HG03432 (cell line): ENCODE measurements at regions not wholly inside any gene's neighbourhood (a gene's known extent, or its start where the extent isn't known, plus 50 kb on each side); places are given as distances from the start of the nearest gene placed in this dataset.
"Not testable (repeated sequence)": the region's sequence is repeated elsewhere in the genome, so short reads cannot be mapped to it uniquely, and the experiment has no call there.

Source experiments
- ATAC-seq: cut with Tn5 transposase; IDR thresholded peaks from one replicate; pipeline ENCODE4 v1.9.1; 2021; ENCODE audit warnings: mild to moderate bottlenecking, moderate library complexity; ENCODE audit not compliant: unreplicated experiment

DNA sequence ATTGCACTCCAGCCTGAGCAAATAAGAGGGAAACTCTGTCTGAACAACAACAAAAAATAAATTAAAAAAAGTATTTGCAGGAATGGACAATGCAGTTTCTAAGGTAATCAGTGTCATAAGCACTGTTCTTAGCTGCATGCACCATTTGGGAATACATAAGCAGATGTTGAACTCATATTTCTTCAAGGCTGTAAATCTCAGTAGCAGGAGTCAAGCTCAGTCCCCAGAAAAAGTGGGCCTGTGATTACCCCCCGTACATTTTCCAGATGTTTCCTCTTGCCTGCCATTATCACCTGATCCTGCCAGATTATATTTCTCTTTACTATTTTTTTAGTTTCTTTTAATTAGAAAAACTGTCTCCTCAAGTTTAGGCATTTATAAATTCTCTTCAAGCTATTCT lies 667.6 kb upstream of the ANKRD30A start:
- no peak for ATAC-seq

DNA sequence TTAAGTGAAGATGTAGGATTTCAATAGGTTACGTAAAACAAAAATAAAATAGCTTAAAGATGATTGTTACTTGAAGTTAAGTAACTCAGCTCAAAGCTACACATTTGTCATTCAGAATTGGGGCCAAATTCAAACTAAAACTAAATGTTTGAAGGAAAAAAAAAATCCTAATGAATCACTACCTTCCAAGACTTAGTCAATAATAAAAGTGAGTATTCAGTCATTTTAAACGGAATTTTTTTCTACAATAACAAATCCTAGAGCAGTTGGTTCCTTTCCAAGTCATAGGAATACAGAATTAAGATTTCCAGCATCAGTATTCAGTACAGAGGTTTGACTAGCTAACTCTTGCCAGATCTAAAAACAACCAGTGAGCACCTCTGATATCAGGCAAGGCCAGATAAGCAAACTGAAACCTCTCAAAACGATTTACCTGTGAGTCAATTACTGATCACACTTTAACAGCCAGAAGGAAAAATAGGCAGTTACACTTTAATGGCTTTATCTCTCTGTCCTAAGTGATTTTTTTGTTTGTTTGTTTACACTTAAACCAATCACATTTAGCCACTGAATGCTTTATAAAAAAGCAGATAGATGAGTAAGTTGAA lies 669.8 kb upstream of the ANKRD30A start:
- ATAC-seq, result no peak

DNA sequence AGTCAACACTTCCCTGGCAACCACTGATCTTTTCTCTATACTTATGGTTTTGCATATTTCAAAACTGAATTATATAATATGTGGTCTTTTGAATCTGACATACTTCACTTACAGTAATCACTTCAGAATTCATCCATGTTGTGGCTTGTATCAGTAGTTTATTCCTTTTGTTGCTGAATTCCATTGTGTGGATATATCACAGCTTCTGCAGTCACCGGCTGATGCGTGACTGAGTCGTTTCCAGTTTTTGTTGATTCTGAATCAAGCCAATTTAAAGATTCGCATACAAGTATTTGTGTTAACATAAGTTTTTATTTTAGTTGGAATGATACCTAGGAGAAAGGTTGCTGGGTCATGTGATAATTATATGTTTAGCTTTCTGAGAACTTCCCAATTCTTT lies 672.5 kb upstream of the ANKRD30A start:
- no peak for ATAC-seq

DNA sequence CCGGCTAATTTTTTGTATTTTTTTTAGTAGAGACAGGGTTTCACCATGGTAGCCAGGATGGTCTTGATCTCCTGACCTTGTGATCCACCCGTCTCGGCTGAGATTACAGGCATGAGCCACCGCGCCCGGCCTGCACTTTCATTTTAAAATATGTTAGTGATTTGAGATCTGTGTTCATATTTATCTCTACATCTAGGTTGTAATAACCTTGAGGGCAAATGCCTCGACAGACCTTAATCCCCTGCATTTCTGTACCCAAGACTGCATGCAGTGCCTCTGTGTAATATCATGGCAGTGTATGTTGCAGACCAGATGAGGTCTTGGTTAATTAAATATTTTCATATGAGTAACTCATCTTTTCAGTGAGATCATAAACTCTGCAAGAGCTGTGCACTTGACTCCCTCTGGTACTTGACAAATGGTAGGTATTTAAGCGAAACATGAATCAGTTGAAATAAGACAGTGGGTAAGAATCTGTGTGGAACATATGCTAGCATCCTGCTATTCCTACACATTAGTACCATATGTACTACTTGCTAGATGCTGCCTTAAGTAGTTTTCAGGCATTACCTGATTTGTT lies 673.9 kb upstream of the ANKRD30A start:
- no peak for ATAC-seq

DNA sequence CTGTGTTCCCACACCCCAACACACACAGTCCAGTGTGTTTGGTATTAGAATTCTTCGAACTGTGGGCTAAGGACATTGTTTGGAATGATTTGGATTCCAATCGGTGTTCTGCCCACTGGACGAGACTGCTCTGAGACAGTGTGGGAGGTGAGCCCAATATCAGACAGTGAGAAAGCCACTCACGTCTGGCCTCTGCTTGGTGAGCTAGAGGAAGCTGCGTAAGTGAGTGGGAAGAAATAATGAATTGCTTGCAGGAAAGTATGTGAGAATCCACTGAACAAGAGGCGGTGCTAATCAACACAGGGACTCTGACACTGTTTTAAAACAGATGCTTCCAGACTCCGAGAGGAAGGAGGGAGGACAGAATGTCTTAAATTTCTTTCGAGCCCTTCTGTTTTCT lies 675.0 kb upstream of the ANKRD30A start:
- no peak for ATAC-seq

DNA sequence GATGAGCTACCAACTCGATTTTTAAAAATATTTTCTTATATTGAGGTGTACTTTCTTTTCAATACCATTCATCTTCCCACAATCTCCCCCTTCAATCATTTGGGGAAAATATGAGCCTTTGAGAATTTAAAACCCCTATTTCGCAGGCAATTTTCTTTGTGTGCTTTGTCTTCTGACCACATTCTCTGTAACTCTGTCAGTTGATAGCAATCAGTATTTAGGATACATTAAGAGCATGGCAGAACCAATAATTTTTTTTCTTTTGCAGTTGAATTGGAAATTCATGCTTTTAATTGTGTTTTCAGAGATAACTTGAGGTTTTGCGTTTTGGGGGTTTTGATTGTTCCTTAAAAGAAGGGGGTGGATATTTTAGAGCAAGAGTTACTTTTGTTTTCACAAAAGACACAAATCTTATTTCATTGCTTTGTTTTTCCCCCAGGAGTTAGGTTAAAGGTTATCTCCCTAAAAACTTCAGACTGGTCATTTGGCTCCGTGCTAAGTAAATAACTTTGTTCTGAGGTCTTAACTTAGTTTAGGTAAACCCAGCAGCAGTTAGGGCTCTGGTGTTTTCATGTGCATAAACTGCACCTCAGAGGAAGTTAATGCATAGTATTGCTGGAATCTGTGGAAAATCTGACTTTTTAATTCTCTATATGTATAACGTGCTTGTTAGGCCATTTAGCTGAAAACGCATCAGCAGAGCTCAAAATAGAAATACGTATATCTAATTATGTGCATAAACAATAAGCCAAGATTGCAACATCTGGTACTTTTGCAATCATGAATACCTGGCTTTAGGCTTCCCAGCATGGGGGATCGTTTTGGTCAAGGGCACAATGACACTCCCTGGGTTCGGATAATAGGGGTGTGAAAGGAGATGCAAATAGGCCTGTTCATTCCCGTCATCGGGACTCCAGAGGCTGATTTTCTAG lies 676.4 kb upstream of the ANKRD30A start:
- no peak for ATAC-seq

DNA sequence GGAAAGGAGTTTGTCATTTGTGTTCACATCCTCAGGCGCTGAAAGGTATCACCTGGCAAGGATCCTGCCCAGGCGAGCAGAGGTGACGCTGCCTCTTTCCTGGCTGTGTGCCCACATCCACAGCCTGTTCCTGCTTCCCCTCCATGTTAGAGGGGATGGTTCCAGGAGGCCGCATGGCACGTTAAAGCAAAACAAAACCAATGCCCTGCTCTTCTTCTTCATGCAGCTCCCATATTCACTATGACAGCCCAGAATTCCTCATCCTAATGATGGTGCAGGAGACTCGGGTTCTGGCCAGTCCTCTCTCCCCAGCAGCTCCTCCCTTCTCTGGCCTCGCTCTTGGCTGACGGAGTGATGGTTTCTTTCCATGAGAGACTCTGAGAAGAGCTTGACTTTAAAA lies 678.5 kb upstream of the ANKRD30A start:
- ATAC-seq, result no peak

DNA sequence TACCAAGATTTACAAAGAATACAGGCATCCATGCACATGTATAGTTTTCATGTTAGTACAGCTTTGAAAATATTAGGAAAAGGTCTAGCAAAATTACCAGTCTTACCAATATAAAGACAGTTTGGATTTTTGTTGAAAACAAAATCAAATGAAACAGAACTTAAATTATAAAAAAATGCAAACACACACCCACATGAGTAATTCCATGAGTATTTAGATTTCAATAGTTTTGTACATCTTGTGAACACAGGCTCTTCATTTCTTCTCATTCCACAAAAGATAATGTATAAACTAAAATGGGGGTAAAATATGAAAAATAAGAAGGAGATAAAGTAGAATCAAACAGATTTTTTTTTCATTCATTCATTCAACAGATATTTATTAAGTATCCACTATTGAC lies 682.2 kb upstream of the ANKRD30A start:
- no peak for ATAC-seq

DNA sequence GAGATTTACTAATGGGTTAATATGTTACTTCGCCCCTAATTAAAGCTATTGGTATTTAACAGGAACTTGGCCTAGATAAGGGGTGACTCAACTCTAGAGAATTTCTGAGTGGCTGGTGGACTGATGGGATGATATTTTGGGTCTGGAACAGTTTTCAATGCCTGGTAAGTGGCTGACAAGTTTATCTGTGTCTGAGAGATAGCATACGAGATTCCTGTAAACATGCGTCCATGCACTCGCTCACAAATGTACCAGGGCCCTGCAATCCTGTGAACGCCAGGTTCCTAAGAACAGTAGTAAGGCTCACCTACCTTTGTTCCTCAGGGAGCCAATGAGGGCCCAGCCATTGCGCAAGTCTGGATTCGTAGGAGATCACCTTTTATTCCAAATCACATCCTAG lies 683.8 kb upstream of the ANKRD30A start:
- no peak for ATAC-seq

DNA sequence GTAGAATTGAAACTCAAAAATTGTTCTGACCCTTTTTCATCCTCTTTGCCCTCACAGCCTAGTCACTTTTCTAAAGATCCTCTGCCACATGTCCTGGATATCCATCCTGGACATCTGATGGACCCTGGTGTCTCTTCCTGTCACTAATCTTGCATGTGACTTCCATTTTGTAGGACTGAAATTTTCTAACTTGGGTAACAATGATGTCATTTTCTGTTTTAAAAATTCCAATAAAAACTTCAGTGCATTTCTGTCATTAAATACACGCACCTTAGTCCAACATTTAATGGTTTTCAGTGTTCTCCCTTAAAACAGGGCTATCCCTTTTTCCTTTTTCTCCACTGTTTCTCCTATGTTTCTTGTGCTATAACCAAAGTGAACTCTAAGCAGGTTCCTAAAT lies 684.9 kb upstream of the ANKRD30A start:
- no peak for ATAC-seq

DNA sequence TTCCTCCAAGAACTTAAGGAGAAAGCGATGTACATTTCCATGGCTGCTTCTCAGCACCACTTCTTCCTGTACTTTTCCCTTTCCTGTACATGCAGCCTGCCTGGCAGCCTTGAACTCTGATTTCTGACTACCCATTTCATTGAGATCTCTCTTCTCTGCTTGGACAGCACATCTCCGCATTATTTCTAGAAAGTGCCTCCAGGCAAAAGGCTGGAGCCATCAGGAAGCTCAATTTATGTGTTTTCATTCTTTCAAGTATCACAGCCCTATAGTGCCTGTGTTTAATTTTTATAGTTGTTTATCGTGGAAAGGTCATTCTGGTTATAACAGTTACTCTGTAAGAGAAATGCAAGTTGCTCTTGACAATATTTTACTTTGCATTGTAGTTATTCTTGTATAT lies 688.0 kb upstream of the ANKRD30A start:
- no peak for ATAC-seq

DNA sequence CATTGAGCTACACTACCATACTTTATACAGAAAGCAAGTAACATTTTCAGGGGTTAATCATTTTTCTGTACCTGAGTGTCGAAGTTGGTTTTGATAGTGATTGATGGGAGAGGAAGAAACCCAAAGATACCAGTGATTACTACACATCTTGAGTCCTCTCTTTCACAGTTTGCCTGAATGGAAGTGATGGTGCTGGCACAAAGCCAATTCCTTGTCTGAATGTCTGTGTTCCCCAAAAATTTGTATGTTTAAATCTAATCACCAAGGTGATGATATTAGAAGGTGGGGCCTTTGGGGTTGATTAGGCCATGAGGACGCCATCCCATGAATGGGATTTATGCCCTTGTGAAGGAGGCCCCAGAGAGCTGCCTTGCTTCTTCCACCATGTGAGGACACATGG lies 696.9 kb upstream of the ANKRD30A start:
- ATAC-seq, result no peak

DNA sequence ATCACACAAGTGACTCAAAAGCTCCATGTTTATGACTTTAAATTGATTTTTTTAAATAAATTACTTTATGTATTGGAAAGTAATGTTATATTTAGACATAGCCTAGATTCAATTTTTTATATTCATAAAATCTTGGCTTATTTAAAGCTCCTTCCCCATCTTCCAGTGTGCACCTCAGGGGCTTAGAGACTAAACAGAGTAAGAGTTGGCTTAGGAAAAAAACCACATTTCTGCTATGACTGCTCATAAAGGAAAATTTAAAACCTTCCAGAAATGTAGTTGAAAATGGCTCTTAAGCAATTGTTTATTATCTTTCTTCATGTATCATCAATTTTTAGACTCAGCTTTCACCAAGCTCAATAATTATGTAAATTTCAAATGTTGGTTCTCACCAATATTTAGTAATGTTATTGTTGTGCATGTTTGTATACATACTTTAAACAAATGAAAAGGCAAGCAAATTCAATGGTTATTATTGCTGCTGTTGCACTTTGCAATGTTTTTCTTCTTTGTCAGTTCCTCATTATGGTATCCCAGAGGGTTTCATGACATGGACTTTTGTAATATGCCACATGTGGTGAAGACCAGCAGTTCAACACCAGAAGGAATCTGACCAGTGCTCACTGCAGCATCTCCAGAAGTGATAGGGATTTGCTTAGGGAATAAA lies 700.1 kb upstream of the ANKRD30A start:
- no peak for ATAC-seq

DNA sequence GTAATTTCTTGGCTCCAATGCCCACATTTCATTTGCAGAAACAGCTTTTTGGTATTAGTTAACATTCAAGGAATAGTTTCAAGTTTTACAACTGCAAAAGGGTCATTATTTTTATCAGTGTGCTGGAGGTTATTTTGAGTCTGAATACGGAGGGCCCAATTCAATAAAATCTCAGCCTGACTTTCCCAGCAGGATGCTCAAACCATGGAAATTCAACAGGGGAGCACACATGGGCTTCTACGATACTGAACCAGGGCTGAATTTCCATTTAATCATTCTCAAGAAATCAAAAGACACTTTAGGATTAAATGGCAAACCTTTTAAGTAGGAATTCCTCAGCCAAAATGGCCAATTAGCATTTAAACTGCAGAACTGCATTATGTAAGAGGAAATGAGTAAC lies 700.9 kb upstream of the ANKRD30A start:
- no peak for ATAC-seq

DNA sequence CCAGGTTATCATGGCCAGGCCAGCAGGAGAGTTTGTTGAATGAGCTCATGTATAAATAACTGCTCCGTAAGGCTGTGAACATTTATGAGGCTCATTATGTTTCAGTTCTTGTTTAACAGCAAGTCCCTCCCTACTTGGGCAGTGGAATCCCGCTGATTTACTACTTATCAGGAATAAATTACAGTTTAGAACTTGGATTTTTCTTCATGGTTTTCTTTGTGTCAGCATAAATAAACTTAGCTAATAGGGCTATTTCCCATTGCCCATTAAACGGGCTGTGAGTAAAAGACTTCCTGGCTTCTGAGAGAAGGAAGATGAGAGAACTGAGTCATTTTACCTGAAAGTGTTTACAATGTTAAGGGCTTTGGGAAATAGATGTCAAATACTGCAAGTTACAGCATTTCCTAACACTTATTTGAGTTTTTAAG lies 701.6 kb upstream of the ANKRD30A start:
- no peak for ATAC-seq

DNA sequence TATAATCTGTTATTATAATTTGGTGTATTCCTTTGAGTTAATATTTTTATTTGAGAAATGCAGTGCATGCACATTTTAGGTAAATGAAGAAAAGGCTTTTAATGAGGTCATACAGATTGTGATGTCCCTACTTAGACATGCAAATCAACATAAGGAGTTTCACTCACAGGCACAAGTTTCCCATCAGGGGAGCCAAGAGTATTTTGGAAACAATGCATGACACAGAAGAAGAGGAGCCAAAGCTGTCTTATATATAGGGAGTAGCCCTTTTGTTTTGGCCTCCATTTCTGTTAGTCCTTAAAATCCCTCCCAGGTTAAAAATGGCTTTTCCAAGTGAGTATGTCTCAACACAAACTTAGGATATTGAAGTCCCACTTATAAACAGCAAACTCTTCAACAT lies 703.4 kb upstream of the ANKRD30A start:
- ATAC-seq, result no peak

DNA sequence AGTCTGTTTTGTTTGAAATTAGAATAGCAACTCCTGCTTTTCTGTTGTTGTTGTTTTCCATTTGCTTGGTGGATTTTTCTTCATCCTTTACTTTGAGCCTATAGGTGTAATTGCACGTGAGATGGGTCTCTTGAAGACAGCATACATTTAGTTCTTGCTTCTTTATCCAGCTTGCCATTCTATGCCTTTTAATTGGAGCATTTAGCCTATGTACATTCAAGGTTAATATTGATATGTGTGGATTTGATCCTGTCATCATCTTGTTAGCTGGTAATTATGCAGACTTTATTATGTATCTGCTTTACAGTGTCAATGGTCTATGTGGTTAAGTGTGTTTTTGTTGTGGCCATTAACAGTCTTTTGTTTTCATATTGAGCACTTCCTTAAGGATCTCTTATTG lies 708.9 kb upstream of the ANKRD30A start:
- ATAC-seq, result no peak

DNA sequence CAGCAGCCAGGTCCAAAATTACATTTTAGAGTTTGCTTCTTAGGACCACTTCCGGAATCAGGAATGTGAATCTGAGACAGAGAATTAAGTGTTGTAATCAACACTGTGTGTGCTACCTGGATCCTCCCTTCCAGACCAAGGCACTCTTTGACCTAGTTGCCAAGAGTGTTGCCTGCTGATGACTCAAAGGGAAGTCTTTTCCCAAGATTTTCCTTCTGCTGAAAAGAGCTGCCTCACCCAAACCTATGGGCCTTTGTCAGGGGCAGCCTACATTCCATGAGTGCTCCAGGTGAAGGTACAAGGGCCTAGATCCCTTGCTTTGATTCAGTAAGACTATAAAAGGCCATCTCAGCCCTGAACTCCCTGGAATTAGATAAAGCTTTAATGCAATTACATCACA lies 712.5 kb upstream of the ANKRD30A start:
- no peak for ATAC-seq

DNA sequence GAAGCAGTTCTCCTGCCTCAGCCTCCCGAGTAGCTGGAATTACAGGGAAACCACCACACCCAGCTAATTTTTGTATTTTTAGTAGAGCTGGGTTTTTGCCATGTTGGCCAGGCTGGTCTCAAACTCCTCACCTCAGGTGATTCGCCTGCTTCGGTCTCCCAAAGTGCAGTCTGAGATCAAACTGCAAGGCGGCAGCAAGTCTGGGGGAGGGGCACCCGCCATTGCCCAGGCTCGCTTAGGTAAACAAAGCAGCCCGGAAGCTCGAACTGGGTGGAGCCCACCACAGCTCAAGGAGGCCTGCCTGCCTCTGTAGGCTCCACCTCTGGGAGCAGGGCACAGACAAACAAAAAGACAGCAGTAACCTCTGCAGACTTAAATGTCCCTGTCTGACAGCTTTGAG lies 725.2 kb upstream of the ANKRD30A start:
- ATAC-seq, result not testable (repeated sequence)

DNA sequence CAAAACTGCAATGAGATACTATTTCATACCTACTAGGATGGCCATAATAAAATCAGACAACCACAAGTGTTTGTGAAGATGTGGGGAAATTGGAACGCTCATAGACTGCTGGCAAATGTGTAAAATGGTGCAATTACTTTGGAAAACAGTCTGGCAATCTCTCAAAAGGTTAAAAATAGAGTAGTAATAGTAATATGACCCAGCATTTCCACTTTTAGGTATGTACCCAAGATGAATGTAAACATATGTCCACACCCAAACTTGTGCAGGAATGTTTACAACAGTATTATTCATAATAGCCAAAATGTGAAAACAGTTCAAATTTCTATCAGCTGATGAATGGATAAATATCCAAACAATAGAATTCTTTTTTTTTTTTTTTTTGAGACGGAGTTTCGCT lies 731.6 kb upstream of the ANKRD30A start:
- no peak for ATAC-seq

DNA sequence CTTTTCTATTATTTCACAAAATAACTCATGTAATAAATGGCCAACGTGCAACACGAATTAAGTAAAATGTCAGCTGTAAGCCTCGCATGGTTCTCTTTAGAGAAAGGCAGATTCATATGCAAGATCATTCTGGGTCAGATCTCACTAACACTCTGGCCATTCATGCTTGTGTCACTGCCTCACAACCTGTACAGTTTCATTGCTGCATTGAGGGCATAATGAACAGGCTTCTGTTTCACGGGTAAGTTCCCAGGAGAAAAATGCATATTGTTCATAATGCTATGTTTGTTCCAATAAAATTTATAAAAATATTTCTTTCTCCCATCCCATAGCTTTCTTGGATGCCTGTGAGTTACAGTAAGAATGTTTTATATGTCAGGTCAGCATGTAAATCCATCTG lies 734.0 kb upstream of the ANKRD30A start:
- no peak for ATAC-seq

DNA sequence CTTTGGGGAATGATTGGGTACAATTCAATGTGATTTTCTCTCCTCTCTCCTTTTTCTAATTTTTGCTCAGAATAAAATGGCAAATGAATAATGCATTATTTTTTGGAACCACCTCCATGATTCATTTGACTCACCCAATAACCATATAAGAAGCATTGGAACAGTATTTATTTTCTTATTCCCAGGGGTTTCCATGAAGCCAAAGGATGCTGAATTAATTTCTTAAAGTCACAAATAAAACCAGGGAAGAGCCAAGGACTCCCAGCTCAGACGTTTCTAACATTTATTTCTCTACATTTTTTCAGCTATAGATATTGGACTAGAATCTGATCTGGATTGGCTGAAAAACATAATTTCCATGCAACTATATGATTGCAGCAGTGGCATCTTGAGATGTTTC lies 735.2 kb upstream of the ANKRD30A start:
- ATAC-seq, result no peak
